HCT116 (cell line): ENCODE measurements at regions not wholly inside any gene's neighbourhood (a gene's known extent, or its start where the extent isn't known, plus 50 kb on each side); places are given as distances from the start of the nearest gene placed in this dataset.

ENCODE experiments used
- ATAC-seq: fragments of 200-7000 bp; cut with Tn5 transposase; 2 replicates; pipeline ENCODE4 v1.9.1; 2020; ENCODE audit warnings: mild to moderate bottlenecking, moderate library complexity
- BruUV-seq: library from RNA; stranded (reverse); fragments of 400-500 nt; replicated peaks from 2 replicates; lab custom pipeline; 2021; lab: Mats Ljungman, UMichigan
- CTCF ChIA-PET: fragments of 300-600 bp; sonication (Branson Sonifier 250); formaldehyde crosslinking; loops from one replicate; lab custom pipeline; 2021; ENCODE audit warnings: antibody characterized with exemption; lab: Charles Lee
- POLR2A ChIA-PET: fragments of 300-600, 350-600 bp; sonication (Branson Sonifier 250); formaldehyde crosslinking; loops from one replicate; lab custom pipeline; 2021; ENCODE audit warnings: antibody characterized with exemption; lab: Charles Lee
- RAD21 ChIA-PET, 2 experiments: fragments of 300-600 bp; sonication (Branson Sonifier 250); formaldehyde crosslinking; loops; one replicate each; lab custom pipeline; 2023; ENCODE audit warnings: low total read pairs in 2 of 2; ENCODE audit not compliant: uncharacterized antibody in 2 of 2, unreplicated experiment in 2 of 2, low non-redundant PET in 1 of 2; lab: Charles Lee
- DNase-seq: peaks from one replicate; pipeline ENCODE4 v3.0.0-alpha.2; 2010; ENCODE audit warnings: low read depth, low spot score
- H2AFZ ChIP-seq: fragments of 200-600 bp; shearing (Covaris generic), sonication (generic); 2 replicates; pipeline ENCODE4 v1.6.1; 2017; ENCODE audit warnings: low read depth, mixed run types, mixed read lengths, antibody characterized with exemption, low read length; ENCODE audit not compliant: poor library complexity, severe bottlenecking
- H3K27ac ChIP-seq: 2 replicates; pipeline ENCODE4 v1.5.1; 2012; ENCODE audit warnings: low read depth, low read length
- H3K27me3 ChIP-seq: fragments of 200-600 bp; sonication (generic); 2 replicates; pipeline ENCODE4 v1.6.1; 2016; ENCODE audit warnings: mixed run types, low read length, mixed read lengths; ENCODE audit not compliant: insufficient read depth
- H3K36me3 ChIP-seq, 2 experiments: fragments of 200-500 bp in 1 of 2; fragments of 200-600 bp in 1 of 2; sonication (Bioruptor generic) in 1 of 2; sonication (generic) in 1 of 2; 2 replicates each; pipeline versions ENCODE4 v1.5.1 to v1.6.1; 2014 to 2016; ENCODE audit warnings: low read length in 2 of 2, inconsistent platforms in 1 of 2, mixed read lengths in 1 of 2, mixed run types in 1 of 2; ENCODE audit not compliant: insufficient read depth in 2 of 2, control insufficient read depth in 1 of 2
- H3K4me1 ChIP-seq, 2 experiments: fragments of 200-600 bp in 1 of 2; sonication (generic) in 1 of 2; 2 replicates each; pipeline versions ENCODE4 v1.5.1 to v1.6.1; 2012 to 2017; ENCODE audit warnings: low read length in 2 of 2, inconsistent platforms in 1 of 2, mild to moderate bottlenecking in 1 of 2, mixed read lengths in 1 of 2, mixed run types in 1 of 2, moderate library complexity in 1 of 2; ENCODE audit not compliant: insufficient read depth in 2 of 2, control insufficient read depth in 1 of 2
- H3K4me2 ChIP-seq: fragments of 200-600 bp; sonication (generic); 2 replicates; pipeline ENCODE4 v1.6.1; 2017; ENCODE audit warnings: mixed run types, low read length, mixed read lengths
- H3K4me3 ChIP-seq, 2 experiments: fragments of 200-600 bp in 1 of 2; sonication (generic) in 1 of 2; replicated peaks in 1 of 2; 2 replicates each; pipeline ENCODE4 v1.5.1; 2011 to 2016; ENCODE audit warnings: low read length in 2 of 2, control low read depth in 1 of 2, low read depth in 1 of 2, mild to moderate bottlenecking in 1 of 2, mixed read lengths in 1 of 2, mixed run types in 1 of 2
- H3K79me2 ChIP-seq: fragments of 200-600 bp; sonication (generic); 2 replicates; pipeline ENCODE4 v1.6.1; 2017; ENCODE audit warnings: mild to moderate bottlenecking, mixed run types, low read length, moderate library complexity, mixed read lengths; ENCODE audit not compliant: insufficient read depth
- H3K9ac ChIP-seq: fragments of 200-600 bp; sonication (generic); 2 replicates; pipeline ENCODE4 v1.6.1; 2016; ENCODE audit warnings: low read length, mixed read lengths
- H3K9me2 ChIP-seq: fragments of 200-600 bp; sonication (generic), shearing (Covaris generic); 2 replicates; pipeline ENCODE4 v1.6.1; 2017; ENCODE audit warnings: mixed run types, mild to moderate bottlenecking, moderate library complexity; ENCODE audit not compliant: insufficient read depth
- H3K9me3 ChIP-seq, 2 experiments: fragments of 200-500 bp in 1 of 2; fragments of 200-600 bp in 1 of 2; sonication (Bioruptor generic) in 1 of 2; sonication (generic) in 1 of 2; 2 replicates each; pipeline ENCODE4 v1.6.1; 2014 to 2017; ENCODE audit warnings: low read length in 2 of 2, mixed read lengths in 2 of 2, inconsistent platforms in 1 of 2, low read depth in 1 of 2, mild to moderate bottlenecking in 1 of 2, mixed run types in 1 of 2, moderate library complexity in 1 of 2; ENCODE audit not compliant: control insufficient read depth in 1 of 2, insufficient read depth in 1 of 2
- H4K20me1 ChIP-seq: fragments of 200-600 bp; sonication (generic), shearing (Covaris generic); 2 replicates; pipeline ENCODE4 v1.6.1; 2017; ENCODE audit warnings: mixed run types, mild to moderate bottlenecking, moderate library complexity; ENCODE audit not compliant: insufficient read depth
- ATF3 ChIP-seq: IDR thresholded peaks from 2 replicates; pipeline ENCODE4 v1.6.1; 2012
- CBX3 ChIP-seq: IDR thresholded peaks from 2 replicates; pipeline ENCODE4 v1.6.1; 2012; ENCODE audit warnings: low read depth
- CEBPB ChIP-seq: IDR thresholded peaks from 2 replicates; pipeline ENCODE4 v1.6.1; 2012; ENCODE audit warnings: low read depth
- CTCF ChIP-seq, 3 experiments: fragments of 200-600 bp in 1 of 3; sonication (generic) in 1 of 3; IDR thresholded peaks in 2 of 3; conservative IDR thresholded peaks in 1 of 3; 2 replicates each; pipeline ENCODE4 v1.5.1; 2012 to 2017; ENCODE audit warnings: low read depth in 2 of 3, low read length in 2 of 3, antibody characterized with exemption in 1 of 3, borderline replicate concordance in 1 of 3, control low read depth in 1 of 3, mild to moderate bottlenecking in 1 of 3, mixed read lengths in 1 of 3, mixed run types in 1 of 3, moderate library complexity in 1 of 3; ENCODE audit not compliant: insufficient read depth in 1 of 3
- EGR1 ChIP-seq: IDR thresholded peaks from 2 replicates; pipeline ENCODE4 v1.6.1; 2012; ENCODE audit warnings: low read depth
- EZH2 ChIP-seq: fragments of 200-600 bp; sonication (generic); IDR thresholded peaks from 2 replicates; pipeline ENCODE4 v1.6.1; 2017; ENCODE audit warnings: antibody characterized with exemption, mixed run types
- EZH2phosphoT487 ChIP-seq: fragments of 200-600 bp; IDR thresholded peaks from 2 replicates; pipeline ENCODE4 v1.6.1; 2018; ENCODE audit warnings: antibody characterized with exemption, borderline replicate concordance
- FOSL1 ChIP-seq: IDR thresholded peaks from 2 replicates; pipeline ENCODE4 v1.6.1; 2012; ENCODE audit warnings: low read depth
- JUND ChIP-seq: IDR thresholded peaks from 2 replicates; pipeline ENCODE4 v1.6.1; 2012
- MAX ChIP-seq: IDR thresholded peaks from 2 replicates; pipeline ENCODE4 v1.6.1; 2012
- POLR2A ChIP-seq: IDR thresholded peaks from 2 replicates; pipeline ENCODE4 v1.7.0; 2011; ENCODE audit warnings: borderline replicate concordance; ENCODE audit not compliant: insufficient read depth, insufficient read length; ENCODE audit errors: extremely low read depth
- POLR2AphosphoS5 ChIP-seq: IDR thresholded peaks from 2 replicates; pipeline ENCODE4 v1.6.1; 2011; ENCODE audit warnings: mild to moderate bottlenecking, low read depth, low read length, moderate library complexity
- SIN3A ChIP-seq: IDR thresholded peaks from 2 replicates; pipeline ENCODE4 v1.6.1; 2012; ENCODE audit warnings: low read depth
- SP1 ChIP-seq: IDR thresholded peaks from 2 replicates; pipeline ENCODE4 v1.6.1; 2012; ENCODE audit warnings: low read depth
- SRF ChIP-seq: IDR thresholded peaks from 2 replicates; pipeline ENCODE4 v1.6.1; 2012; ENCODE audit warnings: low read depth
- TCF7L2 ChIP-seq: IDR thresholded peaks from 2 replicates; pipeline ENCODE4 v1.7.0; 2011; ENCODE audit warnings: borderline replicate concordance, inconsistent platforms; ENCODE audit not compliant: insufficient read depth, insufficient read length; ENCODE audit errors: extremely low read depth
- YY1 ChIP-seq: IDR thresholded peaks from 2 replicates; pipeline ENCODE4 v1.6.1; 2011; ENCODE audit warnings: low read length, low read depth, moderate library complexity, mild to moderate bottlenecking; ENCODE audit not compliant: insufficient replicate concordance; ENCODE audit errors: extremely low read depth
- ZFX ChIP-seq: fragments of 450-650 bp; IDR thresholded peaks from 2 replicates; pipeline ENCODE4 v1.6.1; 2017
- ZNF274 ChIP-seq: fragments of 200-500 bp; sonication (Bioruptor generic); IDR thresholded peaks from 2 replicates; pipeline ENCODE4 v1.6.1; 2014; ENCODE audit warnings: mild to moderate bottlenecking, low read depth, low read length, inconsistent platforms
- intact Hi-C: fragments of 100-400 bp; cut with micrococcal nuclease; formaldehyde crosslinking; loops from 2 replicates; pipeline ENCODE4 v1.10.0; 2022

GRCh38 chr3:81887448-81887847 is 126.0 kb upstream of the GBE1 start:
- H3K27ac ChIP-seq = no peak overlapping the region
- no peaks in the 10 kb centered on the region for H4K20me1 ChIP-seq
- no peaks in the 10 kb centered on the region for H3K79me2 ChIP-seq
- BruUV-seq = no TSS peak
- H3K36me3 ChIP-seq = no peaks in the 10 kb centered on the region
- no peak overlapping the region for H3K4me3 ChIP-seq
- H3K4me1 ChIP-seq = no peaks in the 10 kb centered on the region
- H3K27me3 ChIP-seq = no peaks in the 10 kb centered on the region
- H2AFZ ChIP-seq = no peak overlapping the region
- TF ChIP-seq ZNF274 = no peak
- TF ChIP-seq SP1 = no peak
- TF ChIP-seq SRF = no peak
- TF ChIP-seq SIN3A = no peak
- no peak for TF ChIP-seq CBX3
- TF ChIP-seq ZFX = no peak
- TF ChIP-seq POLR2A = no peak
- TF ChIP-seq EZH2phosphoT487 = no peak
- TF ChIP-seq ATF3 = no peak
- TF ChIP-seq CTCF (IDR thresholded peaks at IDR 0.05 in 2 of 3, conservative IDR thresholded peaks at IDR 0.05 in 1 of 3; ENCODE audit: borderline replicate concordance in 1 of 3, insufficient read depth in 1 of 3, low read depth in 2 of 3, low read length in 2 of 3) = no peak
- TF ChIP-seq TCF7L2 = no peak
- TF ChIP-seq EGR1 = no peak
- no peak for TF ChIP-seq CEBPB
- TF ChIP-seq YY1 = no peak
- no peak for TF ChIP-seq JUND
- no peak for TF ChIP-seq MAX
- no peak for TF ChIP-seq POLR2AphosphoS5
- no peak for TF ChIP-seq FOSL1
- no peak for TF ChIP-seq EZH2
- TF ChIP-seq, all 23 proteins: peak for 0
- Histone ChIP-seq H3K9me3 (no peaks in the 10 kb centered on the region), H3K9me2 (no peaks in the 10 kb centered on the region), H3K9ac (no peak overlapping the region), H3K4me2 (no peak overlapping the region)
- ChIA-PET CTCF (no interaction called here), POLR2A (no interaction called here), RAD21 (no interaction called here)
- DNase-seq (no peak), ATAC-seq (no peak)
- intact Hi-C loops = no loop called here
